Skeletal muscle satellite cell (primary cell): ENCODE measurements at regions not wholly inside any gene's neighbourhood (a gene's known extent, or its start where the extent isn't known, plus 50 kb on each side); places are given as distances from the start of the nearest gene placed in this dataset.

Experiments used
- H3K27me3 ChIP-seq: 2 replicates; pipeline ENCODE4 v1.7.0; 2013; ENCODE audit warnings: low read length; ENCODE audit not compliant: control insufficient read depth, insufficient read depth
- H3K36me3 ChIP-seq: 2 replicates; pipeline ENCODE4 v1.7.0; 2013; ENCODE audit warnings: mild to moderate bottlenecking, control low read depth, low read length; ENCODE audit not compliant: insufficient read depth
- H3K4me1 ChIP-seq: 2 replicates; pipeline ENCODE4 v1.7.0; 2013; ENCODE audit warnings: low read length; ENCODE audit not compliant: control insufficient read depth, insufficient read depth
- H3K4me2 ChIP-seq: 2 replicates; pipeline ENCODE4 v1.7.0; 2013; ENCODE audit warnings: mild to moderate bottlenecking, low read length
- H3K4me3 ChIP-seq: 2 replicates; pipeline ENCODE4 v1.7.0; 2013; ENCODE audit warnings: low read length
- H3K9ac ChIP-seq: 2 replicates; pipeline ENCODE4 v1.7.0; 2013; ENCODE audit warnings: mild to moderate bottlenecking, low read depth, low read length, moderate library complexity
- H3K9me3 ChIP-seq: replicated peaks from 2 replicates; pipeline ENCODE4 v1.7.0; 2013; ENCODE audit warnings: mild to moderate bottlenecking, control low read depth, low read length

DNA sequence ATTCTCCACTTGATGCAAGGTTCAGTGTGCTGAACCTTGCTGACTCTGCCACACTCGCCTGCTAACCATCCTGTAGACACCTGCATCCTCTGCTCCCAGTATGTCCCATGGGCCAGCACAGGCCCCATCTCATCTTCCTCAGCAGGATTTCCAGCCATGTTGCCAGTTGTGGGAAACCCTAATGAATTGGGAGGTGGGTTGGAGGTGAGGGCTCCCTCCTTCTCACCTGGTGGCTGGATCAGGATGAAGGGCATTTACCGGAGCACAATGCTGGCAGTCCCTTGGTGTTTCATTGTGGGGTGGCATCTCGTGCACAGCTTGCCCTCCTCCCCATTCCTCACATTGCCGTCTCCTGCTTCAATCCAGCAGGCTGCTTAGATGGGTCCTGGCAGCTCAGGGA lies 204.3 kb upstream of the FOXQ1 start:
- Histone ChIP-seq H3K4me2 (no peak overlapping the region), H3K4me1 (no peaks in the 10 kb centered on the region), H3K27me3 (no peaks in the 10 kb centered on the region), H3K36me3 (no peaks in the 10 kb centered on the region), H3K9ac (no peak overlapping the region), H3K4me3 (no peak overlapping the region), H3K9me3 (peaks cover 2% of the 10 kb centered on the region)

DNA sequence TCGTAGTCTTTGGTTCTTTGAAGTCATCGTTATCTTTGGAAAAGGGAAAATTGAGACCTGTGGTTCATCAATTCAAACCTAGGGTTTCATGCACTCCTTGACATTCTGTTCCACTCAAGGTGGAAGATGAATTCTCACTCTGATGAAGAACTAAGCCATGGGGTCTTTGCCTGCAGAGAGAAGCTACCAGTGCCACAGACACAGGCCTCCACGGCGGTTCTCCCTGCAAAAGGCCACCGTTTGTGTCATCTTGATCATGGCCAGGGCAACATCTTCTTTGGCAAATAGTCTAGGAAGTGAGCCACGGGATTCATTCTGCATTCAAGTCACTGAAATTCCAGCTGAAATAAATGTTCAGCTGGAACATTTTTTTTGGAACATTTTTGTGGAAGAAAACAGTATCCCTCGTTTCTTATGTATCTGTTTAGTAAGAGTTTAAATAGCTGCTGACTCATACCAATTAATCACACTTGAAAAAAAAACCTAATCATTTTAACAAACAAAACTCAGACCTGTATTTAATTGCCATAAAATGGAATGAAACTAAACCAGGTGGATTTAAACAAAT lies 206.0 kb upstream of the FOXQ1 start:
- Histone ChIP-seq H3K4me1 (no peaks in the 10 kb centered on the region), H3K27me3 (no peaks in the 10 kb centered on the region), H3K36me3 (no peaks in the 10 kb centered on the region), H3K4me3 (no peak overlapping the region), H3K9ac (no peak overlapping the region), H3K9me3 (peaks cover 2% of the 10 kb centered on the region), H3K4me2 (no peak overlapping the region)

DNA sequence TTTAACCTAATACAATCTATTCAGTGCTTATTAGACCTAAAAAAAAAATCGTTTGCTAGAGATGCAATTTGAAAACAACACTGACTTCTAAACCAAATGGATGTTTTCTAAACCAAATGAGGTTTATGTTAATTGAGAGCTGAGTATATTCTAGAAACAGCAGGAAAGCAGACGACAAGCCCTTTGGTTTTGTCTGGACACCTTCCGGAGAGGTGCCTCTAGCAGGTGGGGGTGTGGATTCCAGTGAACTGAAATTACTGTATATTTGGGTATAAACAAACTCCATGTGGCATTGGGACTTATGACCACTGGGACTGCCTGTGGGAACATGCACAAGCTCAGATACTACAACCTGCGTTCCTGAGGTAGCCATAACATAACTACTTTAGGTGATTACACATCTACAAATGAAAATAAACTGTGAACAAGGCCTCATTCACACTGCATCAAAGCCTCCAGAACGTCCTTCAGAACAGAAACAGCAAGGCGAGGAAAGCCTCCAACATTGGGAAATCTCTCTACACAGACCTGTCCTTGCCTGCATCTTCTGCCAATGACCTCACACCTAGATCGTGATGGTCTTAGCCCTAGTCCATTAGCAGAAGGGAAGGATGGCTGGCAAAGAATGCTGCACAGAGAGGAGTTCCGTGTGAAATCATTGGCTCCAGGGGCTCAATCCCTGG lies 206.8 kb upstream of the FOXQ1 start:
- no peak overlapping the region for H3K4me3 ChIP-seq
- no peaks in the 10 kb centered on the region for H3K27me3 ChIP-seq
- no peak overlapping the region for H3K4me2 ChIP-seq
- H3K9ac ChIP-seq: no peak overlapping the region
- H3K4me1 ChIP-seq: no peaks in the 10 kb centered on the region
- peaks cover 2% of the 10 kb centered on the region for H3K9me3 ChIP-seq
- no peaks in the 10 kb centered on the region for H3K36me3 ChIP-seq

DNA sequence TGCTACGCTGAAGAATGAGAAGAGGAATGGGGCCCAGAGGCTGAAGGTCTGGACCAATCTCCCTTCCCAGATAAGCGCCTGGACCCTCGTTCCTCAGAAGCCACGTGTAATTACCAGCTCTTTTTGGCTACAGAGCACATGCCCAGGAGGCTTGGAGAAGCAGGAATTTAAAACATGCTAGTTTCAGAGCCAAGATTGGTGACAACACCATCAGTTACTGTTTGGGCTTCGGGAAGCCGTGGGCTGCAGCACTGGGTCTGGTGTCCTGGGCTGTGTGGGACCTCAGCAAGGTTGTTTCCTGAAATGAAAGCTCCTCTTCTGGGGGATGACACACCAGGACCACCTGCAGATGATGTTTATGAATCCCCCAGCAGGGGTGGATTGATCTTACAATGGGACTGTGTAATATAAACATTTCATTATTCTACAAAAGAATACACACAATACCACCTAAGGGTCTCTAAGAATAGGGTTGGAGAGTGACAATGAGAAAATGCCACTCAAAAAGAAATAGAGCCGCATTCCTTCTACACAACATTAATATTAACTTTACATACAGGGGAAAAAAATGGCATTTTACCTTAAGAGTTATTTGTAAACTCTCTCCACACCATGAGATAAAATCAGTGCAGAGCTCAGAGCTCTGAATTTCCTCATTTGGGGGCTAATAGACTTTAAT lies 207.8 kb upstream of the FOXQ1 start:
- H3K27me3 ChIP-seq: no peaks in the 10 kb centered on the region
- H3K9me3 ChIP-seq: peaks cover 2% of the 10 kb centered on the region
- H3K4me3 ChIP-seq: no peak overlapping the region
- H3K4me2 ChIP-seq: no peak overlapping the region
- no peaks in the 10 kb centered on the region for H3K36me3 ChIP-seq
- no peaks in the 10 kb centered on the region for H3K4me1 ChIP-seq
- H3K9ac ChIP-seq: no peak overlapping the region

DNA sequence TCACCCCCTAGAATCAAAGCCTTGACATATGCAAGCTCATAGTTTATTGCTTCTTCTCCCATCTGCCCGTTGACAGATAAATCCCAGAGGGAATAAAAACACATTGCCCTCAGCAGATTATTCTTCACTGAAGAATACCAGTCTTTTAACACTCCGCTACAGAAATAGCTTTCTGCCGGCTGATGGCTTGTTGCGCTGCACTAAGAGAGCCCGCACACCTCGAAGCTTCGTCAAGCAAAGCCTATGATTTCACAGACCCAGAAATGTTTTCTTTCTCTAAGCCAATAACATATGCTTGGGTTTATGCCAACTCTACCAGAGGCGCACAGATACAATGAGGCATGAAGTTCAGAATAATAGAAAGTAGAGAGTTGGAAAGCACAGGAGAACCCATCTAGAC lies 208.9 kb upstream of the FOXQ1 start:
- H3K27me3 ChIP-seq: no peaks in the 10 kb centered on the region
- H3K9ac ChIP-seq: no peak overlapping the region
- no peak overlapping the region for H3K4me3 ChIP-seq
- H3K4me1 ChIP-seq: no peaks in the 10 kb centered on the region
- peaks cover 2% of the 10 kb centered on the region for H3K9me3 ChIP-seq
- H3K4me2 ChIP-seq: no peak overlapping the region
- no peaks in the 10 kb centered on the region for H3K36me3 ChIP-seq

DNA sequence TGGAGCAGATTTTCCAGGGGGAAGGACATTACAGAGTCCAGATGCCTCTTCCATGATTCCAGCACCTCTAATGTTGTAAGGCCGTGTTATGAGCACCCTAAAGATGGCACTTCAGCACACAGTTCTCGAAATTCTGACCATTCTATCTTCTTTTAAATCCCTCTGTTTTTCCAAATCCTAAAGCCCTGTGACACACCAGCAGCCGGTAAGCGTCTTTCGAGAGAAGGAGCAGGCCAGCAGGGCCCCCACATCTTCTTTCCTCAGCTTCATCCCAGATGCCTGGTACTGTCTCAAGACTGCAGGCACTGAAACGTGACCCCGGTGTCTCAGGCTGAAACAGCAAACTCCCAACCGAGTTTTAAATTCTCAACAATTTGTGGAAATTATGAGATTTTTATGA lies 211.6 kb upstream of the FOXQ1 start:
- Histone ChIP-seq H3K27me3 (no peaks in the 10 kb centered on the region), H3K9ac (no peak overlapping the region), H3K4me2 (no peak overlapping the region), H3K4me1 (no peaks in the 10 kb centered on the region), H3K4me3 (no peak overlapping the region), H3K9me3 (peaks cover 2% of the 10 kb centered on the region), H3K36me3 (no peaks in the 10 kb centered on the region)

DNA sequence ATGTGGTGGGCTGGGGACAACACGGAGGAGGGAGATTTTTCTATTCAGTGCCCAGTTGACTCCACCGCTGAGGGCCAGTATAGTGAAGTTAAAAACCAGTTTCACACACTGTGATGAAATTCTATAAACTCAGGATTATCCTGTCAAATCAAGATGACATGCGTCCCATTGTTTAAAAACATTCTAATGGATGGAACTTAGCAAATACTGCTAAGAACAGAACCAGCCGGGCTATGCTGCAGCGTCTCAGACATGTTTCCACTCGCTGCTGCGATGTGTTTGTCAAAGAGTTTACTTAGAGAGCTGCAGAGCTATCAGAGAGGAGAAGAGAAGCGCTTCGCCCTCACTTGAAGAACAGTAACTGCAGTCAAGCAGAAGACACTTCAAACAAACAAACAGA lies 212.6 kb upstream of the FOXQ1 start:
- no peak overlapping the region for H3K4me2 ChIP-seq
- H3K4me1 ChIP-seq: no peaks in the 10 kb centered on the region
- H3K4me3 ChIP-seq: no peak overlapping the region
- no peak overlapping the region for H3K9ac ChIP-seq
- H3K27me3 ChIP-seq: no peaks in the 10 kb centered on the region
- H3K36me3 ChIP-seq: no peaks in the 10 kb centered on the region
- H3K9me3 ChIP-seq: peaks cover 2% of the 10 kb centered on the region

DNA sequence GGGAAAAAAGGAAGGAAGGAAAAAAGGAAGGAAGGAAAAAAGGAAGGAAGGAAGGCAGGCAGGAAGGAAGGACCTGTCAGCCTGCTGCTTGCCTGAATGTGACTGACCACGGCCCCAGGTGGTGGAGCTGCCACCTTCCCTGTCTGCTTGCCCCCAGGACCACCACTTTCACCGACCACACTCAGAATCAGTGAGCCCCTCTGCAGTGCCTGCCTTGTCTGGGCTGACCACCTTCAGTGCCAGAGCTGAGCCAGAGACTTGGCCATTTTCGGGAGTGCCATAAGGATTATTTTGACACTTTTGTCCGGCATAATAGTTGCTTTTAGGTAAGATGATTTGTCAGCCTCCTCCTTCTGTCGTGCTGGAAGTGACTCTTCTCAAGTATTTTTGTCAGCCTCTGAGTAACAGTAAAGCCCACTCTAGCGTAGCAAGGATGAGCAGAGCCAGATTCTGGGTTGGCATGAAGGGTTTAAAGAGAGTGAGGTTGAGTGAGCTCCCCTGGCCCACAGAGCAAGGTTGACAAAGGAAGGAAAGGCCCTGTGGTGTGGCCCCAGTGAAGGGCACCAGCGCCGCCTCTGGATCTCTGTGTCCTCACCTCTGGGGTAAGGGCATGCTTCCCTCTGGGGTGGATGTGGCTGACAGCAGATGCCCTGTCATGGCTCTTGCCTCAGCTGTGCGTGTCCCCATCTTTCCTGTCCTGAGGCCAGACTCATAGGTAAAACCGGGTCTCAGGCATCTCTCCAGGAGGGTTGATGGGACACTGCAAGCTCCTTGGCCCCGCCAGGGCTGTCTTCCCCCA lies 214.7 kb upstream of the FOXQ1 start:
- Histone ChIP-seq H3K9ac (no peak overlapping the region), H3K9me3 (no peaks in the 10 kb centered on the region), H3K27me3 (no peaks in the 10 kb centered on the region), H3K4me1 (no peaks in the 10 kb centered on the region), H3K4me3 (no peak overlapping the region), H3K36me3 (no peaks in the 10 kb centered on the region), H3K4me2 (no peak overlapping the region)

DNA sequence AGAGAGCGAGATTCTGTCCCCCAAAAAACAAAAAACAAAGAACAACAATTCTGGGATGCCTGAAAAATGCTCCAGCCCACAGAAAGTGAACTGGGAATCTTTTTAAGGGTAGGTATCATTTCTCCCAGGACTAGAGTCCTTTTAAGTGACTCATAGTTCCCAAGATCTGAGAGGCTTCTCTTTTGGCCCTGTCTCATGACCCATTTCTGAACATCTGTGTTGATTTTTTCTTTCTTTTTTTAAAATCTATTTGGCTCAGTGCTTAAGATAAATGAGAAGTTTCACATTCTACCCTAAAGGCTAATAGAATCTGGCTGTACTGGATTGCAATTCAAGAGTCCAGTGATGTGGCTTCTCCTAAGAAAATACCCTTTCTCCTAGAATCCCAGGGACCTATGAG lies 217.6 kb upstream of the FOXQ1 start:
- Histone ChIP-seq H3K4me2 (no peak overlapping the region), H3K4me3 (no peak overlapping the region), H3K36me3 (no peaks in the 10 kb centered on the region), H3K9me3 (no peaks in the 10 kb centered on the region), H3K27me3 (no peaks in the 10 kb centered on the region), H3K9ac (no peak overlapping the region), H3K4me1 (no peaks in the 10 kb centered on the region)

DNA sequence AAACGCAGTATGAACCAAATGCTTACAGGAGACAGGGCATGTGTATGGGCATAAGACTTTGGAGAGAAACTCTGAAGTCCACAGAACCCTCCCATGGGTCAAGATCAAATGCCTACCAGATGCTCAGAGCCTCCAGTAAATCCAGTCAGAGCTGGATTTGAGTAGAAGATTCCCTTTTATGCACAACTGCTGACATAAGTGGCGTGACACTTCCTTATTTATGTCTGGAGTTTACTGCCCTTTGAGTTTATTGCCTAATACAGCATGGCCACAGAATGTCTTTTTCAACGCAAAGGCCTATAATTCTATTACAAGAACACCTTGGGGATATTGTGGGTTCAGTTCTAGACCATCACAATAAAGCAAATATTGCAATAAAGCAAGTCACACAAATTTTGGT lies 220.0 kb upstream of the FOXQ1 start:
- H3K27me3 ChIP-seq: no peaks in the 10 kb centered on the region
- H3K9me3 ChIP-seq: no peaks in the 10 kb centered on the region
- no peaks in the 10 kb centered on the region for H3K4me1 ChIP-seq
- no peak overlapping the region for H3K4me2 ChIP-seq
- no peak overlapping the region for H3K9ac ChIP-seq
- H3K4me3 ChIP-seq: no peak overlapping the region
- no peaks in the 10 kb centered on the region for H3K36me3 ChIP-seq

DNA sequence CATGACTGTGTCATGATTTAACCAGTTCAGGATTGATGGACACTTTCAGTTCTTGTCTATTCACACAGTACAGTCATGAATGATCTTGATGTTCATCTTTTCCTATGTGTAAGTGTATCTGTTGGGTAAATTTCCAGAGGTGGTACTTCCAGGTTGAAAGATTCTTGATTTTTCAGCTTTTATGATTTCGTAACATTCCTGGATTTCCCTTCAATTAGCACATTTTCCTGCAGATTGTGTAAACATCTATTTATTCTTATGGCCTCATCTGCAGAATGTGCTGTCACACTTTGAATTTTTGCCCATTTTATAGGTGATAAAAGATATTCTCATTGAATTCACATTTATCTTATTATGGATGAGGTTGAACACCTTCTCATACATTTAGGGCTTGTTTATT lies 222.0 kb upstream of the FOXQ1 start:
- H3K4me2 ChIP-seq: no peak overlapping the region
- no peak overlapping the region for H3K9ac ChIP-seq
- no peaks in the 10 kb centered on the region for H3K36me3 ChIP-seq
- H3K9me3 ChIP-seq: no peaks in the 10 kb centered on the region
- H3K27me3 ChIP-seq: no peaks in the 10 kb centered on the region
- no peak overlapping the region for H3K4me3 ChIP-seq
- no peaks in the 10 kb centered on the region for H3K4me1 ChIP-seq
